NT2/D1 (cell line): ENCODE measurements at regions not wholly inside any gene's neighbourhood (a gene's known extent, or its start where the extent isn't known, plus 50 kb on each side); places are given as distances from the start of the nearest gene placed in this dataset.

Experiments
- DNase-seq: peaks from one replicate; pipeline ENCODE4 v3.0.0-alpha.2; 2011; ENCODE audit warnings: low read depth, low spot score
- H3K27me3 ChIP-seq: 2 replicates; pipeline ENCODE4 v1.6.0; 2011; ENCODE audit warnings: mild to moderate bottlenecking; ENCODE audit not compliant: insufficient read length, insufficient read depth
- H3K36me3 ChIP-seq: 2 replicates; pipeline ENCODE4 v1.6.1; 2011; ENCODE audit warnings: mild to moderate bottlenecking, low read length, mixed read lengths; ENCODE audit not compliant: insufficient read depth, insufficient read length
- H3K4me1 ChIP-seq: 2 replicates; pipeline ENCODE4 v1.5.1; 2011; ENCODE audit not compliant: insufficient read depth, insufficient read length
- H3K4me3 ChIP-seq: 2 replicates; pipeline ENCODE4 v1.5.1; 2011; ENCODE audit warnings: low read depth; ENCODE audit not compliant: insufficient read length
- H3K9ac ChIP-seq: 2 replicates; pipeline ENCODE4 v1.6.0; 2011; ENCODE audit warnings: low read depth; ENCODE audit not compliant: insufficient read length
- H3K9me3 ChIP-seq: 2 replicates; pipeline ENCODE4 v1.5.1; 2011; ENCODE audit warnings: mild to moderate bottlenecking, low read length; ENCODE audit not compliant: insufficient read depth
- SUZ12 ChIP-seq: IDR thresholded peaks from 2 replicates; pipeline ENCODE4 v1.6.1; 2011; ENCODE audit not compliant: insufficient read length, insufficient read depth; ENCODE audit errors: extremely low read depth
- YY1 ChIP-seq: IDR thresholded peaks from 2 replicates; pipeline ENCODE4 v1.6.1; 2011; ENCODE audit not compliant: insufficient read length, insufficient read depth
- ZNF274 ChIP-seq: IDR thresholded peaks from 2 replicates; pipeline ENCODE4 v1.6.1; 2011; ENCODE audit warnings: mild to moderate bottlenecking, low read depth, low read length

DNA sequence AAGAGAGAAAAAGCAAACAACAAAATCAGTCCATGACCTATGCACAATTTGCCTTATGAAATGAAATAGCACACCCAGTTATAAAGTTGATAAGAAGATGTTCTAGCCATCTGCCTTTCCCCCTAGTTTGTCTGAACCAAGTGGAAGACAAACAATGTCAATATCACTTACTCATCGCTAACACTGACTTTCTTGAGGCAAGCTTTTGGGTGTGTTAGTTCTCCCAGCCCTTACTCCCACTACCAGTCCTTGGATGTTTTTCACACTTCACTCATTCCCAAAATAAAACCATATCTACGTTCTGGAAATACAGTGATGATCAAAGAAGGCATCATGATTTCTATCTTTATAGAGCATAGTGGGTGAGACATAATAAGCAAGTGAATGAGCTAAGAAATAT is 393.8 kb downstream of the PCDH20 start:
- Histone ChIP-seq H3K4me3 (no peak overlapping the region), H3K36me3 (no peaks in the 10 kb centered on the region), H3K9me3 (no peaks in the 10 kb centered on the region), H3K9ac (no peak overlapping the region), H3K27me3 (no peaks in the 10 kb centered on the region), H3K4me1 (no peaks in the 10 kb centered on the region)
- TF ChIP-seq SUZ12 = no peak
- no peak for TF ChIP-seq YY1
- no peak for TF ChIP-seq ZNF274
- DNase-seq = no peak

DNA sequence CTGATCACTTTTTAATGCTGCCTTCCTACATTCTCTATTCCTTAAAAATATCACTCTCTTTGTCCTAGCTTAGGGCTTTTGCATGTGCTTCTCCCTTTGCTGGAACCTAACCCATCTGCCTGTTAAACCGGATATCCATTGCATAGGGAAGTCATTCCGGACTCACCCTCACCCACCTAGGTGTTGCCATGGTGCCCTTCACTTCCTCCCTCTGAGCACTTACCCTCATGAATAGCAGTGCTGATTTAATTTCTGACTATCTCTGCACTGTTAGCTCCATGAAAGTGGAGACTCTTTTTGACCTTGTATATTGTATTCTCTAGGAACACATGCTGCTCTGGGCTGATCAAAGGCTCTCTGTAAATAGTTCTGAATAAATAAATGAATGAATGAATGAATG is 401.9 kb downstream of the PCDH20 start:
- H3K36me3 ChIP-seq = no peaks in the 10 kb centered on the region
- TF ChIP-seq SUZ12 = no peak
- TF ChIP-seq ZNF274 = no peak
- no peak for TF ChIP-seq YY1
- no peaks in the 10 kb centered on the region for H3K27me3 ChIP-seq
- no peak for DNase-seq
- H3K9me3 ChIP-seq = no peaks in the 10 kb centered on the region
- H3K4me3 ChIP-seq = no peak overlapping the region
- no peaks in the 10 kb centered on the region for H3K4me1 ChIP-seq
- no peak overlapping the region for H3K9ac ChIP-seq

- Histone ChIP-seq H3K4me1 (no peaks in the 10 kb centered on the region), H3K4me3 (no peak overlapping the region), H3K36me3 (no peaks in the 10 kb centered on the region), H3K27me3 (no peaks in the 10 kb centered on the region), H3K9me3 (no peaks in the 10 kb centered on the region; the same call in 1 of the 2 replicates), H3K9ac (no peak overlapping the region)
- TF ChIP-seq SUZ12 = no peak
- no peak for TF ChIP-seq YY1
- TF ChIP-seq ZNF274 = no peak
- no peak for DNase-seq
These were observed 405.3 kb downstream of the PCDH20 start for GRCh38 chr13:61010358-61010757.

- no peaks in the 10 kb centered on the region; the same call in 1 of the 2 replicates for H3K9me3 ChIP-seq
- TF ChIP-seq ZNF274 = no peak
- TF ChIP-seq SUZ12 = no peak
- no peak for TF ChIP-seq YY1
- H3K4me1 ChIP-seq = no peaks in the 10 kb centered on the region
- no peaks in the 10 kb centered on the region for H3K36me3 ChIP-seq
- H3K9ac ChIP-seq = no peak overlapping the region
- DNase-seq = no peak
- H3K27me3 ChIP-seq = no peaks in the 10 kb centered on the region
- H3K4me3 ChIP-seq = no peak overlapping the region
These were observed 413.0 kb downstream of the PCDH20 start for GRCh38 chr13:61002686-61003085.

- no peak overlapping the region for H3K4me3 ChIP-seq
- H3K9me3 ChIP-seq = no peaks in the 10 kb centered on the region
- no peaks in the 10 kb centered on the region for H3K36me3 ChIP-seq
- no peaks in the 10 kb centered on the region for H3K27me3 ChIP-seq
- no peak for TF ChIP-seq YY1
- DNase-seq = no peak
- H3K9ac ChIP-seq = no peak overlapping the region
- H3K4me1 ChIP-seq = no peaks in the 10 kb centered on the region
These were observed 425.5 kb downstream of the PCDH20 start for GRCh38 chr13:60990032-60990733.

- Histone ChIP-seq H3K4me3 (no peak overlapping the region), H3K27me3 (no peaks in the 10 kb centered on the region), H3K36me3 (no peaks in the 10 kb centered on the region), H3K4me1 (no peaks in the 10 kb centered on the region), H3K9ac (no peak overlapping the region), H3K9me3 (no peaks in the 10 kb centered on the region)
- no peak for TF ChIP-seq YY1
- DNase-seq = no peak
These were observed 429.3 kb downstream of the PCDH20 start for GRCh38 chr13:60986301-60986700.

- Histone ChIP-seq H3K4me1 (no peaks in the 10 kb centered on the region), H3K27me3 (no peaks in the 10 kb centered on the region), H3K9me3 (no peaks in the 10 kb centered on the region), H3K4me3 (no peak overlapping the region), H3K9ac (no peak overlapping the region), H3K36me3 (no peaks in the 10 kb centered on the region)
- TF ChIP-seq SUZ12 (no peak), ZNF274 (no peak), YY1 (no peak)
- no peak for DNase-seq
These were observed 434.2 kb downstream of the PCDH20 start for GRCh38 chr13:60981407-60981806.
